ENCODE measurements at regions not wholly inside any gene's neighbourhood (a gene's known extent, or its start where the extent isn't known, plus 50 kb on each side); places are given as distances from the start of the nearest gene placed in this dataset.
"Not testable (repeated sequence)": the region's sequence is repeated elsewhere in the genome, so short reads cannot be mapped to it uniquely, and the experiment has no call there.

DNA sequence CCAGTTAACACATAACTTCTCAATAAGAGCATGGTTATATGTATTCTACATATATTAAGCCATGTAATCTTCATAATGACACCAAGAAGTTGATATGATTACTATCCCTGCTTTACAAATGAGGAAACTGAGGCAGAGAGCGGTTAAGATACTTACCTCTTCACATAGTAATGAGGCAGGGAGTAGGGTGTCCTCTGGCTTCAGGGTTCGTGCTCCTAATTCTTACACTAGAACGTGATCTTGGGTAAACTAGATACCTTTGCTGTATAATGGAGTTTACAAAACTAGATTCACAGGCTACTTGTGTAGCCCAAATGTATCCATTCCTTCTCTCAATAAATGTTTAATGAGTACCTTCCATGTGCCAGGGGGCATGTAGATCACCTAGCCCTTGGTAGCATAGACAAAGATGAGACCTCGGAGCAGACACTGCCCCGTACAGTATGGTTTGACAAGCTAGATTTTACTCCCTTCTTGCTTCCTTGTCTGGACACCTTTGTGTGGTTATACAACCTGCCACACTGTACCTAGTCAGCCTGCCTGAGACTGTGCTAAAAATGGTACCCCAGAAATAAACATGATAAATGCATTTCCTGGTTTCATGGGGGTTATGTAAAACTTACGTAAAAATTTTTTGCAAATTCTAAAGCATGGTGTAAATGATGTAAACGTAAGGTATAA, 991.8 kb downstream of the VRK1 start:
- Histone ChIP-seq H3K4me3 (ENCODE audit: low read depth in 1 of 2, low read length in 2 of 2) (no peak overlapping the region), H3K4me1 (ENCODE audit: control insufficient read depth in 1 of 2, insufficient read depth in 2 of 2, low read length in 2 of 2) (no peaks in the 10 kb centered on the region), H3K9me3 (ENCODE audit: control insufficient read depth in 1 of 2, low read length in 2 of 2) (no peaks in the 10 kb centered on the region), H3K27ac (ENCODE audit: low read length) (no peak overlapping the region), H3K36me3 (ENCODE audit: control insufficient read depth in 1 of 2, insufficient read depth in 2 of 2, low read length in 2 of 2) (no peaks in the 10 kb centered on the region), H3K27me3 (ENCODE audit: low read depth, low read length) (no peaks in the 10 kb centered on the region)

DNA sequence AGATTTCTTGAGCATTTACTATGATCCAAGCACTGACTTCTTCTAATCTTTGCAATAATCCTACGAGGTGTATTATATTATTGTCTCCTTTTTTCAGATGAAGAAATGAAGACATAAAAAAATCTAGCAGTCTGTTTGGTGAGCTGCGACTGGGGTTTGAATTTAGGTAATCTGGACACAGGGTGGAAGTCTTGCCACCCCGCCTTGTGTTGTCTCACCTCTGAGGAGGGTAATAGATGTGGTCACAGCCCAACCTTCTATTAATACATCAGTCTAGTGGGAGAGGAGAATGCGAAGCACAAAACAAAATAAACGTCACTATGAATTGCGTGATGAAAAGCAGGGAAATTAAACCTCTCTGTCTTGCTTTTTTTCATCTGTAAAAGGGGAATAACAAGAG, 993.9 kb downstream of the VRK1 start:
- no peaks in the 10 kb centered on the region for H3K4me1 ChIP-seq (ENCODE audit: control insufficient read depth in 1 of 2, insufficient read depth in 2 of 2, low read length in 2 of 2)
- no peaks in the 10 kb centered on the region for H3K36me3 ChIP-seq (ENCODE audit: control insufficient read depth in 1 of 2, insufficient read depth in 2 of 2, low read length in 2 of 2)
- H3K4me3 ChIP-seq (ENCODE audit: low read depth in 1 of 2, low read length in 2 of 2) = no peak overlapping the region
- no peaks in the 10 kb centered on the region for H3K27me3 ChIP-seq (ENCODE audit: low read depth, low read length)
- no peak overlapping the region for H3K27ac ChIP-seq (ENCODE audit: low read length)
- no peaks in the 10 kb centered on the region for H3K9me3 ChIP-seq (ENCODE audit: control insufficient read depth in 1 of 2, low read length in 2 of 2)

DNA sequence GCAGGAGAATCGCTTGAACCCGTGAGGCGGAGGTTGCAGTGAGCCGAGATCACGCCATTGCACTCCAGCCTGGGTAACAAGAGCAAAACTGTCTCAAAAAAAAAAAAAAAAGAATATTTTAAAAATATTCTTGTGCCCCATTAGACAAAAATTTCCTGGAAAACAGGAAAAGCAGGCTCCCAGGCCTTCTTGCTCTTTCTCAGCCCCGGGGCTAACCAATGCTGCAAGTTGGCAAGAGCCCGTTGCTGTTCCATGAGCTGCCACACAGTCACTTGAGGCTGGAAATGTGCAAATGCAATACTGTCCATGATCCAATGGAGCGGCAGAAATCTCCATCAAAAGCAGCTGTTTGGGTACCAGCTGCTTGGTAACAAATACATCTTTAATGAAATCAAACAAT, 994.7 kb downstream of the VRK1 start:
- Histone ChIP-seq H3K4me3 (ENCODE audit: low read depth in 1 of 2, low read length in 2 of 2) (no peak overlapping the region), H3K27ac (ENCODE audit: low read length) (no peak overlapping the region), H3K36me3 (ENCODE audit: control insufficient read depth in 1 of 2, insufficient read depth in 2 of 2, low read length in 2 of 2) (no peaks in the 10 kb centered on the region), H3K27me3 (ENCODE audit: low read depth, low read length) (no peaks in the 10 kb centered on the region), H3K4me1 (ENCODE audit: control insufficient read depth in 1 of 2, insufficient read depth in 2 of 2, low read length in 2 of 2) (no peaks in the 10 kb centered on the region), H3K9me3 (ENCODE audit: control insufficient read depth in 1 of 2, low read length in 2 of 2) (no peaks in the 10 kb centered on the region)

DNA sequence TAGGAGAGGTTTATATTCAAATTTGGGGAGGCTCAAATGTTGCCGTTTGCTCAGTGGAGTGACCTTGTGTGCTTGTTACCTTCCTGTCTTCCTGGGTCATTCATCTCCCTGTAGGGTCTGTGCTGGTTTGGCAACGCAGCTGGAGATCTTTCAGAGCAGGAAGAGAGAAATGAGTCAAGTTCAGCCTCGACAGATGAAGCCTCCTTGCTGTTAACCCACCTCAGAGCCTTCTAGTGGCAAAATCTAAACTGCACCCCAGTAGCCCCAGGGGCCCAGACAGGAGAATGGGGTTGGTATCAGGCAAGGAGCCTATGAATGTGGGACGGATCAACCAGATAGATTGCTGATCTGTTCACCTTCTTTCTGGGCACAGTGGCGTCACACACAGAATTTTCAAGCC, 999.3 kb downstream of the VRK1 start:
- Histone ChIP-seq H3K4me3 (ENCODE audit: low read depth in 1 of 2, low read length in 2 of 2) (no peak overlapping the region), H3K27me3 (ENCODE audit: low read depth, low read length) (no peaks in the 10 kb centered on the region), H3K36me3 (ENCODE audit: control insufficient read depth in 1 of 2, insufficient read depth in 2 of 2, low read length in 2 of 2) (no peaks in the 10 kb centered on the region), H3K4me1 (ENCODE audit: control insufficient read depth in 1 of 2, insufficient read depth in 2 of 2, low read length in 2 of 2) (no peaks in the 10 kb centered on the region), H3K27ac (ENCODE audit: low read length) (no peak overlapping the region), H3K9me3 (ENCODE audit: control insufficient read depth in 1 of 2, low read length in 2 of 2) (no peaks in the 10 kb centered on the region)

DNA sequence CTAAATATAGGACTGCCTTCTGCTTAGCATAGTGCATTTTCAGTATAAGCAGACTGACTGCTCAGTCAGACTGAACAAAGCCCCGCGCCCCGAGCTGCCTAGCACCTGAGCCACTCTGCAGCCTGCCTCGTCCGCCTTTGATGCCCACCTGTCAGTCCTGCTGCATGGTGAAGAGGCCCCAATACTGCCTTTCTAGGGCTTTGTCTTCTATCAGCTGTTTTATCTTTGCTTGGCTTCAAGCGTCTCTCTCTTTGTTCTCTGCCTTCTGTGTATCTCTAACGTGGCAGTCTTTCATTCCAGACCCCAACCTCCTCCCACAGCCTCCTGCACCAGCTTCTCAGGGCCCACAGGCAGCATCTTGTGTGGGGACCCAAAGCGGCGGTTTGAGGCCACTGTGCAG, 1001.0 kb downstream of the VRK1 start:
- Histone ChIP-seq H3K27ac (ENCODE audit: low read length) (no peak overlapping the region), H3K9me3 (ENCODE audit: control insufficient read depth in 1 of 2, low read length in 2 of 2) (no peaks in the 10 kb centered on the region), H3K36me3 (ENCODE audit: control insufficient read depth in 1 of 2, insufficient read depth in 2 of 2, low read length in 2 of 2) (no peaks in the 10 kb centered on the region), H3K4me3 (ENCODE audit: low read depth in 1 of 2, low read length in 2 of 2) (no peak overlapping the region), H3K4me1 (ENCODE audit: control insufficient read depth in 1 of 2, insufficient read depth in 2 of 2, low read length in 2 of 2) (no peaks in the 10 kb centered on the region), H3K27me3 (ENCODE audit: low read depth, low read length) (no peaks in the 10 kb centered on the region)

DNA sequence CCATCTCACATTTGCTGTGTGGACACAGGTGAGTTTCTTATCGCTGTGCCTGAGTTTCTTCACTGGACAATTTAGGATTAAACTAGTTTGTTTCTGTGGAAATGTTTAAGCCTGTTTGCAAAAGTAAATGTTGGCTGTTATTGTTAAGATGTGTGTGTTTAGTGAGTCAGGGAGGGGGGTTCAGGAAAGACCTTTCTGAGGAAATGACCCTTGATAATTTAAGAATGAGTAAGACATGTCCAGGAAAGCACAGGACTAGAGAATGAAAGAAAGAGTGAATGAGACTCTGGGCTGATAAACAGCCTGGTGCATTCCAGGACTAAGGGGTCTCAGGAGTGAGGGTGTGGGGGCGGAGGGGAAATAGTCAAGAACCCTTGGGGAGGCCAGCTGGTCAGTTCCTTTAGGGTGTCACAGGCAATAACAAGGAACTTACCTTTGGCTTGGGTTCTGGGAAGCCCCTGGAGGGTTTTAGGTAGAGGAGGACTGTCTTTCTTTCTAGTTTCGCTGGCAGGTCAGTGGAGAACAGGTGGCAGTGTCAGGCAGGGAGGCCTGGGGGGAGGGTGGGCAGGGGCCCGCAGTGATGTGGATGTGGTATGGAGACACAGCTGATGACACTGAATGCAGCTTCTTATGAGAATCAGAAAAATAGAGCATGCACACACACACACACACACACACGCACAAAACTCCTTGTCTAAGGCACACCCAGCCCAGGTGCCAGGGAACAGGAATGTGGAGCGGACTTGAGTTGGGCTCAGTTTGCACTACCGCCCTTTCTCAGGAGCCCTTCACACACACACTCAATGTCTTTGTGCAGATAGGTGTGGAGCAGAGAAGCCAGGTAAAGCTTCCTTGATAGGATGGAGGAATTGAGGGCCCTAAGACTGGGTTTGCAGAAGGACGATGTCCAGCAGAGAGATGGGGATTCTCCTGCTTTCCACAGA, 1005.5 kb downstream of the VRK1 start:
- H3K4me3 ChIP-seq (ENCODE audit: low read depth in 1 of 2, low read length in 2 of 2) = no peak overlapping the region
- H3K27ac ChIP-seq (ENCODE audit: low read length) = no peak overlapping the region

DNA sequence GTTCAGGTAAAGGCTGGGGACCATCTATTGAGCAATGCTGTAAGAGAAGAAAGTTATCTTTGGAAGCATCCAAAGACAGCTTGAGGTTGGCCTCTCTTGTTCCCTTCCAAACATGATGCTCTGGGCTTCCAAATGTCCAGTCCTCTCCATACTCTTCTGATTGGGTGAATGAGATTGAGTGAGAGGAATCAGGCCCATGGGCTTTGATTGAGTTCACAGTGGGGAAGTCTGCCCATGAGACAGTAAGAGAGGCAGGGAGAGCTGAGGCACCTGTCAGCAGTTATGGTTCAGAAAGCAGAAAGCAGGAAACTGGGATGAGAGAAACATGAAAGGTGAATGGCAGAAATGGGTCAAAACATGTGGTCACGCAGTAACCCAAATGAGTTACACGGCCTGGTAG, 1006.9 kb downstream of the VRK1 start:
- Histone ChIP-seq H3K9me3 (ENCODE audit: control insufficient read depth in 1 of 2, low read length in 2 of 2) (no peaks in the 10 kb centered on the region), H3K36me3 (ENCODE audit: control insufficient read depth in 1 of 2, insufficient read depth in 2 of 2, low read length in 2 of 2) (no peaks in the 10 kb centered on the region), H3K4me1 (ENCODE audit: control insufficient read depth in 1 of 2, insufficient read depth in 2 of 2, low read length in 2 of 2) (no peaks in the 10 kb centered on the region), H3K4me3 (ENCODE audit: low read depth in 1 of 2, low read length in 2 of 2) (no peak overlapping the region), H3K27me3 (ENCODE audit: low read depth, low read length) (no peaks in the 10 kb centered on the region), H3K27ac (ENCODE audit: low read length) (no peak overlapping the region)

More for the DNA sequence above, 1005.5 kb downstream of the VRK1 start:
- Histone ChIP-seq H3K36me3 (ENCODE audit: control insufficient read depth in 1 of 2, insufficient read depth in 2 of 2, low read length in 2 of 2) (no peaks in the 10 kb centered on the region), H3K27me3 (ENCODE audit: low read depth, low read length) (no peaks in the 10 kb centered on the region), H3K9me3 (ENCODE audit: control insufficient read depth in 1 of 2, low read length in 2 of 2) (no peaks in the 10 kb centered on the region), H3K4me1 (ENCODE audit: control insufficient read depth in 1 of 2, insufficient read depth in 2 of 2, low read length in 2 of 2) (no peaks in the 10 kb centered on the region)

DNA sequence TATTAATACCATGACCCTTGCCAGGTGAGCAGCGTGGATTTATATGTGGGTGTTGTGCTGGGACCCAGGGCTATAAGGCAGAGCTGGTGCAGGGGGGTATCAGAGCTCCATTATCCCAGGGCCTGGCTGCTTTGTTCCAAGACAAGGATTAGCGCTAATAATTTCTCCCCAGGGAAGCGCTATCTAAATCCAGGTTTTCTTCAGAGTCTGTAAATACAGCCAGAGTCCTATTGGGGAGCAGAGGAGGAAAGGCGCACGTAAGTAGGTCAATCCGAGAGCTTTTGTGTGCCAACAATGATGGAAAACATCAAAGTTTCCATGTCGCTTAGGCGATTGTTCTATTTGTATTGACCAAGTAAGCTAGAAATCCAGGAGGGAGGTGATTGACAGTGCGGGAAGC, 1009.7 kb downstream of the VRK1 start:
- Histone ChIP-seq H3K4me1 (ENCODE audit: control insufficient read depth in 1 of 2, insufficient read depth in 2 of 2, low read length in 2 of 2) (no peaks in the 10 kb centered on the region), H3K27ac (ENCODE audit: low read length) (no peak overlapping the region), H3K9me3 (ENCODE audit: control insufficient read depth in 1 of 2, low read length in 2 of 2) (no peaks in the 10 kb centered on the region), H3K27me3 (ENCODE audit: low read depth, low read length) (no peaks in the 10 kb centered on the region), H3K4me3 (ENCODE audit: low read depth in 1 of 2, low read length in 2 of 2) (no peak overlapping the region), H3K36me3 (ENCODE audit: control insufficient read depth in 1 of 2, insufficient read depth in 2 of 2, low read length in 2 of 2) (no peaks in the 10 kb centered on the region)

DNA sequence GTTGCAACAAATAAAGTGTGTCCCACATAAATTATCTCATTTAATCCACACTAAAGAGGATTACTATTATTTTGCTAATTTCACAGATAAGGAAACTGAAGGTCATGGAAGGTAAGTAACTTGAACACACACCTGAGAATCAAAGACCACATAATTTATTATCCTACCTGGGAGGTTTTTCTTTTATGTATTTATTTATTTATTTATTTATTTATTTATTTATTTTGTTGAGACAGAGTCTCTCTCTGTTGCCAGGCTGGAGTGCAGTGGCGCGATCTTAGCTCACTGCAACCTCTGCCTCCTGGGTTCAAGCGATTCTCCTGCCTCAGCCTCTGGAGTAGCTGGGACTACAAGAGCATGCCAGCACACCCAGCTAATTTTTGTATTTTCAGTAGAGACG, 1011.4 kb downstream of the VRK1 start:
- H3K9me3 ChIP-seq (ENCODE audit: control insufficient read depth in 1 of 2, low read length in 2 of 2); H3K36me3 ChIP-seq (ENCODE audit: control insufficient read depth in 1 of 2, insufficient read depth in 2 of 2, low read length in 2 of 2); H3K27ac ChIP-seq (ENCODE audit: low read length); H3K4me3 ChIP-seq (ENCODE audit: low read depth in 1 of 2, low read length in 2 of 2); H3K27me3 ChIP-seq (ENCODE audit: low read depth, low read length); H3K4me1 ChIP-seq (ENCODE audit: control insufficient read depth in 1 of 2, insufficient read depth in 2 of 2, low read length in 2 of 2): not testable (repeated sequence)

DNA sequence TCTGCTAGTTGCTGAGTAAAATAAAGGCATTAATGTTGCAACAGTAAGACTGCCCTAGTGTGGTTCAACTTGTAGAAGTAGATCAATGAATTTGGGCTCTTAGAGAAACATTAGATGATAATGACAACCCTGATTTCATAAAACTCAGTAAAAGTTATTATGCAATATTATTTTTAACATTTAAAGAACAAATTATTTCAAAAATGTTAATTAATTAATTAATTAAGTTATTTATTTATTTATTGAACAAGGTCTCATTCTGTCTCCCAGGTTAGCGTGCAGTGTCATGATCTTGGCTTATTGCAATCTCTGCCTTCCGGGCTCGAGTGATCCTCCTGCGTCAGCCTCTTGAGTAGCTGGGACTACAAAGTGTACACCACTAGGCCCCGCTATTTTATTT, 1016.4 kb downstream of the VRK1 start:
- Histone ChIP-seq H3K4me3 (ENCODE audit: low read depth in 1 of 2, low read length in 2 of 2) (no peak overlapping the region), H3K27ac (ENCODE audit: low read length) (no peak overlapping the region), H3K27me3 (ENCODE audit: low read depth, low read length) (no peaks in the 10 kb centered on the region), H3K9me3 (ENCODE audit: control insufficient read depth in 1 of 2, low read length in 2 of 2) (no peaks in the 10 kb centered on the region), H3K36me3 (ENCODE audit: control insufficient read depth in 1 of 2, insufficient read depth in 2 of 2, low read length in 2 of 2) (no peaks in the 10 kb centered on the region), H3K4me1 (ENCODE audit: control insufficient read depth in 1 of 2, insufficient read depth in 2 of 2, low read length in 2 of 2) (no peaks in the 10 kb centered on the region)

DNA sequence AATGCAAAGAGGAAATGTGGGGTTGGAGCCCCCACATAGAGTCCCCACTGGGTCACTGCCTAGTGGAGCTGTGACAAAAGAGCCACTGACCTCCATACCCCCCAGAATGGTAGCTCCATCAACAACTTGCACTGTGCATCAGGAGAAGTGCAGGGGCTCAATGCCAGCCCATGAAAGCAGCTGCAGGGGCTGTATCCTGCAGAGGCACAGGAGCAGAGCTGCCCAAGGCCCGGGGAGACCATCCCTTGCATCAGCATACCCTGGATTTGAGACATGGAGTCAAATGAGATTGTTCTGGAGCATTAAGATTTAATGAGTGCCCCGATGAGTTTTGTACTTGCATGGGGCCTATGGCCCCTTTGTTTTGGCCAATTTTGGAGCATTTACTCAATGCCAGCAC, 1023.6 kb downstream of the VRK1 start:
- Histone ChIP-seq H3K4me3 (ENCODE audit: low read depth in 1 of 2, low read length in 2 of 2) (no peak overlapping the region), H3K27me3 (ENCODE audit: low read depth, low read length) (no peaks in the 10 kb centered on the region), H3K4me1 (ENCODE audit: control insufficient read depth in 1 of 2, insufficient read depth in 2 of 2, low read length in 2 of 2) (no peaks in the 10 kb centered on the region), H3K9me3 (ENCODE audit: control insufficient read depth in 1 of 2, low read length in 2 of 2) (no peaks in the 10 kb centered on the region), H3K36me3 (ENCODE audit: control insufficient read depth in 1 of 2, insufficient read depth in 2 of 2, low read length in 2 of 2) (no peaks in the 10 kb centered on the region), H3K27ac (ENCODE audit: low read length) (no peak overlapping the region)

All from muscle layer of duodenum (tissue), 2 donors.